GM12872 (cell line): ENCODE measurements at regions not wholly inside any gene's neighbourhood (a gene's known extent, or its start where the extent isn't known, plus 50 kb on each side); places are given as distances from the start of the nearest gene placed in this dataset.

Source experiments
- TF ChIP-seq, protein P1 (sequence below): IDR thresholded peaks from 3 replicates; pipeline ENCODE4 v1.5.1; 2011; ENCODE audit warnings: low read depth, mild to moderate bottlenecking, low read length, moderate library complexity; ENCODE audit not compliant: insufficient read depth

DNA sequence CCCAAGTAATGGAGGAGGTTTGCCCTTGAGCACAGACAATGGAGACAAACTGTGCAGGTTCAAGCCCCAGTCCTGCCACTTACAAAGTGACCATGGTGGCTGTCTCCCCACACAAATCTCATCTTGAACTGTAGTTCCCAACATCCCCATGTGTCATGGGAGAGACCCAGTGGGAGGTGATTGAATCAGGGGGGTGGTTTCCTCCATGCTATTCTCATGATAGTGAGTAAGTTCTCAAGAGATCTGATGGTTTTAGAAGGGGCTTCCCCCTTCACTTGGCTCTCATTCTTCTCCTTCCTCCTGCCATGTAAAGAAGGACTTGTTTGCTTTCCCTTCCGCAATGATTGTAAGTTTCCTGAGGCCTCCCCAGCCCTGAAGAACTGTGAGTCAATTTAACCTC lies 225.4 kb downstream of the TXNL1 start:
- TF ChIP-seq, protein P1, sequence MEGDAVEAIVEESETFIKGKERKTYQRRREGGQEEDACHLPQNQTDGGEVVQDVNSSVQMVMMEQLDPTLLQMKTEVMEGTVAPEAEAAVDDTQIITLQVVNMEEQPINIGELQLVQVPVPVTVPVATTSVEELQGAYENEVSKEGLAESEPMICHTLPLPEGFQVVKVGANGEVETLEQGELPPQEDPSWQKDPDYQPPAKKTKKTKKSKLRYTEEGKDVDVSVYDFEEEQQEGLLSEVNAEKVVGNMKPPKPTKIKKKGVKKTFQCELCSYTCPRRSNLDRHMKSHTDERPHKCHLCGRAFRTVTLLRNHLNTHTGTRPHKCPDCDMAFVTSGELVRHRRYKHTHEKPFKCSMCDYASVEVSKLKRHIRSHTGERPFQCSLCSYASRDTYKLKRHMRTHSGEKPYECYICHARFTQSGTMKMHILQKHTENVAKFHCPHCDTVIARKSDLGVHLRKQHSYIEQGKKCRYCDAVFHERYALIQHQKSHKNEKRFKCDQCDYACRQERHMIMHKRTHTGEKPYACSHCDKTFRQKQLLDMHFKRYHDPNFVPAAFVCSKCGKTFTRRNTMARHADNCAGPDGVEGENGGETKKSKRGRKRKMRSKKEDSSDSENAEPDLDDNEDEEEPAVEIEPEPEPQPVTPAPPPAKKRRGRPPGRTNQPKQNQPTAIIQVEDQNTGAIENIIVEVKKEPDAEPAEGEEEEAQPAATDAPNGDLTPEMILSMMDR: no peak

GRCh38 chr18:56409736-56410135 lies 228.7 kb downstream of the TXNL1 start:
- TF ChIP-seq, protein P1: no peak

- TF ChIP-seq, protein P1: no peak
These were observed 230.7 kb downstream of the TXNL1 start for GRCh38 chr18:56407646-56408180.

GRCh38 chr18:56402872-56403516 lies 235.4 kb downstream of the TXNL1 start:
- TF ChIP-seq, protein P1: no peak

- TF ChIP-seq, protein P1: no peak
These were observed 244.5 kb downstream of the TXNL1 start for GRCh38 chr18:56393870-56394269.

DNA sequence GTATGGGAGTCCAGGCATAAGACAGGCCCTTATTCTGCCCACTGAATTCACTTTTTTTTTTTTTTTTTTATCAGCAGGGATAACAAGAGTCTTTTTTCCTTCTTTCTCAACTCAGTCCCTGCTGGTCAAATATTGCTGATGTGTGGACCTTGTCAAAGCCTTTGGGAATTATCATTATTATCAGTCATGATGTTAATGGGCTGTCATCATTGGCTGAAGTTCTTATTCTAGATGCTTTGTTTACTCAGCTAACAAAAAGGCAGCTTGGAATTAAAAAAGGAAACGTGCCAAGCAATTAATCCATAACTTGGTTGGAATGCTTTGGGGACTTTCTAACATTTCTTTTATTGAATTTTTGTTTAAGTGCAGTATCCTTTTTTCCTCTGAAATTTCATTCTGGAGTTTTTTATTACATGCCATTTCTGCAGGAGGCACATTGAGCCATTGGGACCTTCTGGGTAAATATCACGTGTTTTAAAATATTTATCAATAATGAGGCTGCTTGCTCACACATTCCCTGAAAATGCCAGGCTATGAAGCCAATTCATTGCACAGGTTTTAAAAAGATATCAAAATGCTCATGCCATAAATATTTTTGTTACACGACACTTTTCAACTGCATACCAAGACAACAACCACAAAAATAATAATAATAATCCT lies 246.3 kb downstream of the TXNL1 start:
- TF ChIP-seq, protein P1: no peak

GRCh38 chr18:56390626-56391025 lies 247.8 kb downstream of the TXNL1 start:
- TF ChIP-seq, protein P1: no peak
